H9 (cell line): ENCODE measurements at regions not wholly inside any gene's neighbourhood (a gene's known extent, or its start where the extent isn't known, plus 50 kb on each side); places are given as distances from the start of the nearest gene placed in this dataset.

Experiments used
- DNase-seq: peaks from one replicate; pipeline ENCODE4 v3.0.0-alpha.2; 2017
- H2AFZ ChIP-seq: one replicate; pipeline ENCODE4 v1.6.1; 2013; ENCODE audit warnings: mild to moderate bottlenecking, low read length, control low read depth, moderate library complexity
- H2AK5ac ChIP-seq: 2 replicates; pipeline ENCODE4 v1.6.1; 2013; ENCODE audit warnings: low read length, control low read depth, mixed read lengths; ENCODE audit not compliant: insufficient read length
- H2BK120ac ChIP-seq: one replicate; pipeline ENCODE4 v1.6.1; 2013; ENCODE audit warnings: low read depth, mild to moderate bottlenecking, low read length, control low read depth, inconsistent platforms; ENCODE audit not compliant: poor library complexity, severe bottlenecking
- H2BK12ac ChIP-seq: 2 replicates; pipeline ENCODE4 v1.6.1; 2013; ENCODE audit warnings: low read length, control low read depth, mixed read lengths, low read depth; ENCODE audit not compliant: insufficient read length
- H2BK15ac ChIP-seq: 2 replicates; pipeline ENCODE4 v1.6.1; 2013; ENCODE audit warnings: low read depth, low read length, control low read depth
- H2BK20ac ChIP-seq: one replicate; pipeline ENCODE4 v1.6.1; 2013; ENCODE audit warnings: low read depth, mild to moderate bottlenecking, low read length, control low read depth, inconsistent platforms; ENCODE audit not compliant: poor library complexity, severe bottlenecking
- H2BK5ac ChIP-seq: 2 replicates; pipeline ENCODE4 v1.6.1; 2013; ENCODE audit warnings: low read length, control low read depth, mixed read lengths; ENCODE audit not compliant: insufficient read length
- H3K14ac ChIP-seq: 2 replicates; pipeline ENCODE4 v1.6.1; 2013; ENCODE audit warnings: low read length, control low read depth; ENCODE audit not compliant: insufficient read depth
- H3K18ac ChIP-seq: 2 replicates; pipeline ENCODE4 v1.6.1; 2013; ENCODE audit warnings: low read depth, mild to moderate bottlenecking, mixed read lengths, low read length, control low read depth; ENCODE audit not compliant: insufficient read length
- H3K23ac ChIP-seq: 2 replicates; pipeline ENCODE4 v1.6.1; 2013; ENCODE audit warnings: low read length, control low read depth, mixed read lengths, low read depth; ENCODE audit not compliant: insufficient read length
- H3K23me2 ChIP-seq: 2 replicates; pipeline ENCODE4 v1.6.1; 2013; ENCODE audit warnings: low read depth, mild to moderate bottlenecking, mixed read lengths, low read length, control low read depth; ENCODE audit not compliant: insufficient read length, poor library complexity, severe bottlenecking
- H3K27ac ChIP-seq: 2 replicates; pipeline ENCODE4 v1.5.1; 2013; ENCODE audit warnings: low read length, control low read depth, mixed read lengths, low read depth; ENCODE audit not compliant: insufficient read length
- H3K27me3 ChIP-seq: 2 replicates; pipeline ENCODE4 v1.6.1; 2013; ENCODE audit warnings: low read length, control low read depth, inconsistent platforms; ENCODE audit not compliant: insufficient read depth
- H3K4ac ChIP-seq: 2 replicates; pipeline ENCODE4 v1.6.1; 2013; ENCODE audit warnings: low read depth, mild to moderate bottlenecking, control low read depth, inconsistent platforms, low read length, moderate library complexity
- H3K4me1 ChIP-seq: 2 replicates; pipeline ENCODE4 v1.6.1; 2013; ENCODE audit warnings: low read length, control low read depth, inconsistent platforms; ENCODE audit not compliant: insufficient read depth
- H3K4me2 ChIP-seq: 2 replicates; pipeline ENCODE4 v1.6.1; 2013; ENCODE audit warnings: low read length, control low read depth, mixed read lengths; ENCODE audit not compliant: insufficient read length, insufficient read depth
- H3K56ac ChIP-seq: 2 replicates; pipeline ENCODE4 v1.6.1; 2013; ENCODE audit warnings: low read depth, mild to moderate bottlenecking, mixed read lengths, low read length, control low read depth; ENCODE audit not compliant: insufficient read length
- H3K79me1 ChIP-seq: 2 replicates; pipeline ENCODE4 v1.6.1; 2013; ENCODE audit warnings: low read depth, mild to moderate bottlenecking, moderate library complexity, low read length, control low read depth, inconsistent platforms; ENCODE audit not compliant: insufficient read depth, poor library complexity, severe bottlenecking
- H3K79me2 ChIP-seq: 2 replicates; pipeline ENCODE4 v1.6.1; 2013; ENCODE audit warnings: low read length, control low read depth, inconsistent platforms; ENCODE audit not compliant: insufficient read depth
- H3K9ac ChIP-seq: 2 replicates; pipeline ENCODE4 v1.6.1; 2013; ENCODE audit warnings: low read length, control low read depth, mixed read lengths; ENCODE audit not compliant: insufficient read length; ENCODE audit errors: extremely low read depth
- H3K9me3 ChIP-seq: one replicate; pipeline ENCODE4 v1.6.1; 2013; ENCODE audit warnings: low read depth, low read length, inconsistent platforms; ENCODE audit not compliant: control insufficient read depth
- H3T11ph ChIP-seq: one replicate; pipeline ENCODE4 v1.6.1; 2013; ENCODE audit warnings: mild to moderate bottlenecking, low read length, control low read depth, inconsistent platforms
- H4K20me1 ChIP-seq: one replicate; pipeline ENCODE4 v1.6.1; 2013; ENCODE audit not compliant: control insufficient read depth, insufficient read length, insufficient read depth
- H4K5ac ChIP-seq: 2 replicates; pipeline ENCODE4 v1.6.1; 2013; ENCODE audit warnings: low read depth, mild to moderate bottlenecking, mixed read lengths, low read length, control low read depth; ENCODE audit not compliant: insufficient read length
- H4K8ac ChIP-seq: replicated peaks from 2 replicates; pipeline ENCODE4 v1.6.1; 2013; ENCODE audit warnings: low read length, control low read depth, mixed read lengths, low read depth; ENCODE audit not compliant: insufficient read length
- H4K91ac ChIP-seq: 2 replicates; pipeline ENCODE4 v1.6.1; 2013; ENCODE audit warnings: low read depth, mild to moderate bottlenecking, moderate library complexity, mixed read lengths, low read length, control low read depth; ENCODE audit not compliant: insufficient read length
- H3K27ac Mint-ChIP-seq, 3 experiments: 2 replicates in 2 of 3; 3 replicates in 1 of 3; pipeline ENCODE4 v1.8.0; 2020 to 2021; ENCODE audit warnings: mixed read lengths in 3 of 3, mild to moderate bottlenecking in 1 of 3, moderate library complexity in 1 of 3
- H3K27me3 Mint-ChIP-seq: 2 replicates; pipeline ENCODE4 v1.8.0; 2021; ENCODE audit warnings: low read depth, mild to moderate bottlenecking, moderate library complexity, mixed read lengths
- H3K36me3 Mint-ChIP-seq, 3 experiments: 2 replicates in 2 of 3; 3 replicates in 1 of 3; pipeline ENCODE4 v1.8.0; 2020 to 2021; ENCODE audit warnings: low read depth in 3 of 3, mixed read lengths in 3 of 3; ENCODE audit not compliant: insufficient read depth in 1 of 3
- H3K4me1 Mint-ChIP-seq, 2 experiments: 2 replicates each; pipeline ENCODE4 v1.8.0; 2020; ENCODE audit warnings: mixed read lengths in 2 of 2
- H3K4me3 Mint-ChIP-seq, 2 experiments: 2 replicates in 1 of 2; 3 replicates in 1 of 2; pipeline ENCODE4 v1.8.0; 2020 to 2021; ENCODE audit warnings: mild to moderate bottlenecking in 2 of 2, mixed read lengths in 2 of 2, moderate library complexity in 1 of 2
- H3K9me3 Mint-ChIP-seq, 2 experiments: 2 replicates in 1 of 2; 3 replicates in 1 of 2; pipeline ENCODE4 v1.8.0; 2020; ENCODE audit warnings: mild to moderate bottlenecking in 2 of 2, mixed read lengths in 2 of 2, moderate library complexity in 1 of 2
- CTCF ChIP-seq: fragments of 200-600 bp; sonication (generic); conservative IDR thresholded peaks from 3 replicates; pipeline ENCODE4 v1.8.0; 2021; ENCODE audit warnings: antibody characterized with exemption, mild to moderate bottlenecking
- WGBS: extraction: QIAGEN DNeasy Blood & Tissue Kit; methylation state at CpG from one replicate; pipeline ENCODE4 v1.1.7; 2013; ENCODE audit warnings: missing lambda C conversion rate, low lambda C conversion rate, mixed read lengths; ENCODE audit not compliant: insufficient read length; ENCODE audit errors: extremely low coverage; 5-methylcytosine and 5-hydroxymethylcytosine counted together

GRCh38 chr15:26098801-26099200, 235.7 kb upstream of the ATP10A start:
- Histone ChIP-seq H4K5ac (no peak overlapping the region), H3K23ac (no peak overlapping the region), H3K27me3 (no peaks in the 10 kb centered on the region), H4K20me1 (no peaks in the 10 kb centered on the region), H2BK5ac (no peak overlapping the region), H2AFZ (no peak overlapping the region), H3K79me2 (no peaks in the 10 kb centered on the region), H3K18ac (no peak overlapping the region), H3T11ph (no peak overlapping the region), H4K8ac (no peak overlapping the region), H2BK15ac (no peak overlapping the region), H3K27ac (no peak overlapping the region), H3K23me2 (no peaks in the 10 kb centered on the region), H2BK20ac (no peak overlapping the region), H3K9ac (no peak overlapping the region), H3K4me1 (peaks cover 6% of the 10 kb centered on the region; the same call in 1 of the 2 replicates), H3K4ac (no peak overlapping the region), H3K4me2 (no peak overlapping the region), H4K91ac (no peak overlapping the region), H3K9me3 (no peaks in the 10 kb centered on the region), H3K14ac (no peak overlapping the region), H2BK120ac (no peak overlapping the region), H2BK12ac (no peak overlapping the region), H3K79me1 (no peaks in the 10 kb centered on the region), H2AK5ac (no peak overlapping the region), H3K56ac (no peak overlapping the region)
- no CpG with 5 or more reads among the region's 3 CpGs for WGBS
- no peak for TF ChIP-seq CTCF
- H3K27ac Mint-ChIP-seq = no peak overlapping the region
- peaks cover 28 to 29% of the 10 kb centered on the region in 2 experiments for H3K4me1 Mint-ChIP-seq
- H3K36me3 Mint-ChIP-seq = no peaks in the 10 kb centered on the region; a peak in 1 of 7 replicates
- no peak for DNase-seq
- H3K4me3 Mint-ChIP-seq = no peak overlapping the region
- peaks cover 0 to 2% of the 10 kb centered on the region in 2 experiments; a peak in 1 of 5 replicates for H3K9me3 Mint-ChIP-seq
- no peaks in the 10 kb centered on the region; the same call in 1 of the 2 replicates for H3K27me3 Mint-ChIP-seq
